ENCODE measurements at regions not wholly inside any gene's neighbourhood (a gene's known extent, or its start where the extent isn't known, plus 50 kb on each side); places are given as distances from the start of the nearest gene placed in this dataset.

GRCh38 chr6:67886840-67887292 is 748.2 kb upstream of the ADGRB3 start:
- H3K4me2 ChIP-seq (ENCODE audit: low read length) = no peak overlapping the region
- no peak overlapping the region for H3K27ac ChIP-seq (ENCODE audit: low read length)
- H3K79me2 ChIP-seq (ENCODE audit: low read length) = no peaks in the 10 kb centered on the region
- H2AFZ ChIP-seq (ENCODE audit: low read depth, low read length) = no peak overlapping the region
- no peaks in the 10 kb centered on the region for H3K9me3 ChIP-seq (ENCODE audit: insufficient read depth, low read length)
- H4K20me1 ChIP-seq (ENCODE audit: insufficient read depth, low read length) = no peaks in the 10 kb centered on the region
- TF ChIP-seq, protein P1, sequence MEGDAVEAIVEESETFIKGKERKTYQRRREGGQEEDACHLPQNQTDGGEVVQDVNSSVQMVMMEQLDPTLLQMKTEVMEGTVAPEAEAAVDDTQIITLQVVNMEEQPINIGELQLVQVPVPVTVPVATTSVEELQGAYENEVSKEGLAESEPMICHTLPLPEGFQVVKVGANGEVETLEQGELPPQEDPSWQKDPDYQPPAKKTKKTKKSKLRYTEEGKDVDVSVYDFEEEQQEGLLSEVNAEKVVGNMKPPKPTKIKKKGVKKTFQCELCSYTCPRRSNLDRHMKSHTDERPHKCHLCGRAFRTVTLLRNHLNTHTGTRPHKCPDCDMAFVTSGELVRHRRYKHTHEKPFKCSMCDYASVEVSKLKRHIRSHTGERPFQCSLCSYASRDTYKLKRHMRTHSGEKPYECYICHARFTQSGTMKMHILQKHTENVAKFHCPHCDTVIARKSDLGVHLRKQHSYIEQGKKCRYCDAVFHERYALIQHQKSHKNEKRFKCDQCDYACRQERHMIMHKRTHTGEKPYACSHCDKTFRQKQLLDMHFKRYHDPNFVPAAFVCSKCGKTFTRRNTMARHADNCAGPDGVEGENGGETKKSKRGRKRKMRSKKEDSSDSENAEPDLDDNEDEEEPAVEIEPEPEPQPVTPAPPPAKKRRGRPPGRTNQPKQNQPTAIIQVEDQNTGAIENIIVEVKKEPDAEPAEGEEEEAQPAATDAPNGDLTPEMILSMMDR (IDR thresholded peaks at IDR 0.05; ENCODE audit: low read depth, low read length) = no peak
- TF ChIP-seq EZH2phosphoT487 (IDR thresholded peaks at IDR 0.05; ENCODE audit: low read depth) = no peak
- no peak overlapping the region for H3K4me3 ChIP-seq (ENCODE audit: low read length)
- no peaks in the 10 kb centered on the region for H3K27me3 ChIP-seq (ENCODE audit: low read depth, low read length)
- no peak overlapping the region for H3K9ac ChIP-seq (ENCODE audit: low read length)
- no peaks in the 10 kb centered on the region for H3K36me3 ChIP-seq (replicated peaks; ENCODE audit: low read depth, low read length)
- no peaks in the 10 kb centered on the region for H3K4me1 ChIP-seq (ENCODE audit: low read length)

DNA sequence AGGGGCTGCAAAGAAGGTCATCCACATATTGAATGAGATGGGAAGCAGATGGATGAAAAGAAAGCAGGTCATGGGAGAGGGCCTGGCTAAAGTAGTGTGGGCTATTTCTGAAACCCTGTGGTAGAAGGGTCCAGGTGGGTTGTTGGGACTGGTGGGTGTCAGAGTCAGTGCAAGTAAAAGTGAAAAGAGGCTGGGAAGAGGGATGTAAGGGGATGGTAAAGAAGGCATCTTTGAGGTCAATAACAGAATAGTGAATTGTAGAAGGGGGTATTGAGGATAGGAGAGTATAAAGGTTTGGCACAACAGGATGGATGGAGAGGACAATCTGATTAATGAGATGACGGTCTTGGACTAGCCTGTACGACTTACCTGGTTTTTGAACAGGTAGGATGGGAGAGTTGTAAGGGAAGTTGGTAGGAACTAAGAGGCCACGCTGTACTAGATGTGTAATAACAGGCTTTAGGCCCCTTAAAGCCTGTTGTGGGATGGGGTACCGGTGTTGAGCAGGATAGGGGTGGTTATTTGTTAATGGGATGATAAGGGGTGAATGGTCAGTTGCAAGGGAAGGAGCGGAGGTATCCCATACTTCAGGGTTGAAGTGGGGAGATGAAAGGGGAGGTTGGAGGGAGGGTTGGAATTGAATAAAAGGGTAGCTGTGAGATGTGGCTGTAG is 748.9 kb upstream of the ADGRB3 start:
- TF ChIP-seq, protein P1 (IDR thresholded peaks at IDR 0.05; ENCODE audit: low read depth, low read length) = no peak
- no peak for TF ChIP-seq EZH2phosphoT487 (IDR thresholded peaks at IDR 0.05; ENCODE audit: low read depth)
- Histone ChIP-seq H3K27me3 (ENCODE audit: low read depth, low read length) (no peaks in the 10 kb centered on the region), H3K4me3 (ENCODE audit: low read length) (no peak overlapping the region), H3K27ac (ENCODE audit: low read length) (no peak overlapping the region), H4K20me1 (ENCODE audit: insufficient read depth, low read length) (no peaks in the 10 kb centered on the region), H3K4me2 (ENCODE audit: low read length) (no peak overlapping the region), H2AFZ (ENCODE audit: low read depth, low read length) (no peak overlapping the region), H3K9me3 (ENCODE audit: insufficient read depth, low read length) (no peaks in the 10 kb centered on the region), H3K9ac (ENCODE audit: low read length) (no peak overlapping the region), H3K79me2 (ENCODE audit: low read length) (no peaks in the 10 kb centered on the region), H3K36me3 (replicated peaks; ENCODE audit: low read depth, low read length) (no peaks in the 10 kb centered on the region), H3K4me1 (ENCODE audit: low read length) (no peaks in the 10 kb centered on the region)

GRCh38 chr6:67885081-67886033 is 749.7 kb upstream of the ADGRB3 start:
- Histone ChIP-seq H3K4me1 (ENCODE audit: low read length) (no peaks in the 10 kb centered on the region), H3K4me2 (ENCODE audit: low read length) (no peak overlapping the region), H2AFZ (ENCODE audit: low read depth, low read length) (no peak overlapping the region), H4K20me1 (ENCODE audit: insufficient read depth, low read length) (no peaks in the 10 kb centered on the region), H3K9me3 (ENCODE audit: insufficient read depth, low read length) (no peaks in the 10 kb centered on the region), H3K79me2 (ENCODE audit: low read length) (no peaks in the 10 kb centered on the region), H3K27me3 (ENCODE audit: low read depth, low read length) (no peaks in the 10 kb centered on the region), H3K4me3 (ENCODE audit: low read length) (no peak overlapping the region), H3K36me3 (replicated peaks; ENCODE audit: low read depth, low read length) (no peaks in the 10 kb centered on the region), H3K9ac (ENCODE audit: low read length) (no peak overlapping the region), H3K27ac (ENCODE audit: low read length) (no peak overlapping the region)
- TF ChIP-seq, protein P1 (IDR thresholded peaks at IDR 0.05; ENCODE audit: low read depth, low read length) = no peak
- TF ChIP-seq EZH2phosphoT487 (IDR thresholded peaks at IDR 0.05; ENCODE audit: low read depth) = no peak

DNA sequence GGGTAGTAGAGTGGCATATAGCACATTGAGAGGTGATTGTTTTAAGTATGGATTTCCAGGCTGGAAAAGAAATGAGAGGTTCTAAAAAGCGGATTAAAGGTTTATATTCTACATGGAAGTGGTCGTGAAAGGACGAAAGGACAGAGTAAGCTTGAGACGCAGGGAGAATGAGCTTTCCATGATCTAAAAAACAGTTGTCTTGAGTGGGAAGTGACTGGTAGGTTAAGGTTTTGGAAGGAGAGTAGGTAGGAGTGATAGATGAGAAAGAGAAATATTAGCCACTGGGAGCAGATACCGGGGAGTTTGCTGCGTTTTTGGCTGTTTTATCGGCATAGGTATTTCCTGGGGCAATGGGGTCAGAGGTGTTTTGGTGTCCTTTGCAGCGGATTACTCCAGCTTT is 750.6 kb upstream of the ADGRB3 start:
- Histone ChIP-seq H4K20me1 (ENCODE audit: insufficient read depth, low read length) (no peaks in the 10 kb centered on the region), H3K79me2 (ENCODE audit: low read length) (no peaks in the 10 kb centered on the region), H3K27ac (ENCODE audit: low read length) (no peak overlapping the region), H3K9me3 (ENCODE audit: insufficient read depth, low read length) (no peaks in the 10 kb centered on the region), H3K4me2 (ENCODE audit: low read length) (no peak overlapping the region), H2AFZ (ENCODE audit: low read depth, low read length) (no peak overlapping the region), H3K27me3 (ENCODE audit: low read depth, low read length) (no peaks in the 10 kb centered on the region), H3K36me3 (replicated peaks; ENCODE audit: low read depth, low read length) (no peaks in the 10 kb centered on the region), H3K9ac (ENCODE audit: low read length) (no peak overlapping the region), H3K4me3 (ENCODE audit: low read length) (no peak overlapping the region), H3K4me1 (ENCODE audit: low read length) (no peaks in the 10 kb centered on the region)
- no peak for TF ChIP-seq EZH2phosphoT487 (IDR thresholded peaks at IDR 0.05; ENCODE audit: low read depth)
- TF ChIP-seq, protein P1 (IDR thresholded peaks at IDR 0.05; ENCODE audit: low read depth, low read length) = no peak
